ENCODE measurements at regions not wholly inside any gene's neighbourhood (a gene's known extent, or its start where the extent isn't known, plus 50 kb on each side); places are given as distances from the start of the nearest gene placed in this dataset.

GRCh38 chr5:2981035-2981434, 229.6 kb upstream of the IRX2 start:
- TF ChIP-seq, protein P1, sequence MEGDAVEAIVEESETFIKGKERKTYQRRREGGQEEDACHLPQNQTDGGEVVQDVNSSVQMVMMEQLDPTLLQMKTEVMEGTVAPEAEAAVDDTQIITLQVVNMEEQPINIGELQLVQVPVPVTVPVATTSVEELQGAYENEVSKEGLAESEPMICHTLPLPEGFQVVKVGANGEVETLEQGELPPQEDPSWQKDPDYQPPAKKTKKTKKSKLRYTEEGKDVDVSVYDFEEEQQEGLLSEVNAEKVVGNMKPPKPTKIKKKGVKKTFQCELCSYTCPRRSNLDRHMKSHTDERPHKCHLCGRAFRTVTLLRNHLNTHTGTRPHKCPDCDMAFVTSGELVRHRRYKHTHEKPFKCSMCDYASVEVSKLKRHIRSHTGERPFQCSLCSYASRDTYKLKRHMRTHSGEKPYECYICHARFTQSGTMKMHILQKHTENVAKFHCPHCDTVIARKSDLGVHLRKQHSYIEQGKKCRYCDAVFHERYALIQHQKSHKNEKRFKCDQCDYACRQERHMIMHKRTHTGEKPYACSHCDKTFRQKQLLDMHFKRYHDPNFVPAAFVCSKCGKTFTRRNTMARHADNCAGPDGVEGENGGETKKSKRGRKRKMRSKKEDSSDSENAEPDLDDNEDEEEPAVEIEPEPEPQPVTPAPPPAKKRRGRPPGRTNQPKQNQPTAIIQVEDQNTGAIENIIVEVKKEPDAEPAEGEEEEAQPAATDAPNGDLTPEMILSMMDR (IDR thresholded peaks at IDR 0.05), result no peak
- no peak for TF ChIP-seq POLR2A (IDR thresholded peaks at IDR 0.05)
- no peak for TF ChIP-seq EP300 (IDR thresholded peaks at IDR 0.05)
- no peak for TF ChIP-seq POLR2AphosphoS5 (IDR thresholded peaks at IDR 0.05)
